HepG2 (cell line): ENCODE measurements at regions not wholly inside any gene's neighbourhood (a gene's known extent, or its start where the extent isn't known, plus 50 kb on each side); places are given as distances from the start of the nearest gene placed in this dataset.

Experiments used
- ATAC-seq: fragments of 200-7000 bp; cut with Tn5 transposase; 3 replicates; pipeline ENCODE4 v1.9.1; 2020; ENCODE audit warnings: mild to moderate bottlenecking, moderate library complexity
- BruUV-seq: library from RNA; stranded (reverse); fragments of 400-500 nt; replicated peaks from 2 replicates; lab custom pipeline; 2021; lab: Mats Ljungman, UMichigan
- CTCF ChIA-PET: fragments of 300-600 bp; formaldehyde crosslinking; extraction: SDS; loops from one replicate; lab custom pipeline; 2021; ENCODE audit warnings: low total read pairs, inconsistent platforms, low intra/inter-chr PET ratio; lab: Yijun Ruan, JAX
- POLR2A ChIA-PET: fragments of 350-600 bp; sonication (Branson Sonifier 250); formaldehyde crosslinking; loops from one replicate; lab custom pipeline; 2020; ENCODE audit warnings: antibody characterized with exemption, inconsistent platforms; lab: Yijun Ruan, JAX
- DNase-seq: peaks from one replicate; pipeline ENCODE4 v3.0.0-alpha.2; 2015; ENCODE audit warnings: low spot score
- FAIRE-seq: peaks from 3 replicates; lab custom pipeline; 2011; peaks lifted over from hg19 to GRCh38; lab: Jason Lieb, UNC
- H2AFZ ChIP-seq: one replicate; pipeline ENCODE4 v1.6.1; 2011; ENCODE audit warnings: low read length, inconsistent platforms
- H3K27ac ChIP-seq: fragments of 300-600 bp; 3 replicates; pipeline ENCODE4 v1.8.0; 2011; ENCODE audit warnings: mixed run types, mild to moderate bottlenecking, mixed read lengths, low read length, inconsistent platforms; ENCODE audit not compliant: insufficient read depth; ENCODE audit errors: extremely low read length
- H3K27me3 ChIP-seq, 2 experiments: fragments of 200-600 bp in 1 of 2; 2 replicates in 1 of 2; 3 replicates in 1 of 2; pipeline versions ENCODE4 v1.6.0 to v1.8.0; 2011; ENCODE audit warnings: low read length in 2 of 2, mild to moderate bottlenecking in 2 of 2, moderate library complexity in 2 of 2, inconsistent platforms in 1 of 2; ENCODE audit not compliant: insufficient read depth in 2 of 2, control insufficient read depth in 1 of 2
- H3K36me3 ChIP-seq, 2 experiments: fragments of 200-600 bp in 1 of 2; replicated peaks in 1 of 2; 2 replicates in 1 of 2; 3 replicates in 1 of 2; pipeline versions ENCODE4 v1.5.1 to v1.8.0; 2011; ENCODE audit warnings: low read length in 2 of 2, inconsistent platforms in 1 of 2; ENCODE audit not compliant: insufficient read depth in 2 of 2, control insufficient read depth in 1 of 2
- H3K4me1 ChIP-seq: 2 replicates; pipeline ENCODE4 v1.5.1; 2012; ENCODE audit warnings: low read length, inconsistent platforms; ENCODE audit not compliant: insufficient read depth
- H3K4me2 ChIP-seq: 2 replicates; pipeline ENCODE4 v1.6.0; 2011; ENCODE audit warnings: low read depth, low read length, inconsistent platforms
- H3K4me3 ChIP-seq, 3 experiments: fragments of 200-600 bp in 1 of 3; sonication (generic), shearing (Covaris generic) in 1 of 3; replicated peaks in 1 of 3; 2 replicates each; pipeline ENCODE4 v1.5.1; 2011 to 2016; ENCODE audit warnings: low read length in 3 of 3, inconsistent platforms in 2 of 3, low read depth in 2 of 3, mild to moderate bottlenecking in 2 of 3, control low read depth in 1 of 3, mixed read lengths in 1 of 3; ENCODE audit not compliant: insufficient read depth in 1 of 3
- H3K79me2 ChIP-seq: one replicate; pipeline ENCODE4 v1.6.1; 2011; ENCODE audit warnings: low read length, inconsistent platforms; ENCODE audit not compliant: insufficient read depth
- H3K9ac ChIP-seq: 2 replicates; pipeline ENCODE4 v1.6.0; 2011; ENCODE audit warnings: mild to moderate bottlenecking, low read depth, low read length, inconsistent platforms; ENCODE audit not compliant: insufficient read depth
- H3K9me3 ChIP-seq: 2 replicates; pipeline ENCODE4 v1.5.1; 2012; ENCODE audit warnings: mild to moderate bottlenecking, low read length
- H4K20me1 ChIP-seq: 2 replicates; pipeline ENCODE4 v1.6.0; 2011; ENCODE audit warnings: inconsistent platforms, mild to moderate bottlenecking, low read length, moderate library complexity; ENCODE audit not compliant: insufficient read depth
- AKAP8 ChIP-seq: sonication (generic); formaldehyde crosslinking; IDR thresholded peaks from 2 replicates; pipeline ENCODE4 v1.5.1; 2020; ENCODE audit warnings: mild to moderate bottlenecking, missing genetic modification reagents
- ATRX ChIP-seq: sonication (generic); formaldehyde crosslinking; IDR thresholded peaks from 2 replicates; pipeline ENCODE4 v1.4.0; 2020; ENCODE audit warnings: missing genetic modification reagents, borderline replicate concordance
- KLF15 ChIP-seq: sonication (generic); formaldehyde crosslinking; IDR thresholded peaks from 2 replicates; pipeline ENCODE4 v1.8.1; 2023; ENCODE audit warnings: borderline replicate concordance, mild to moderate bottlenecking, inconsistent platforms, missing genetic modification reagents, mixed read lengths
- PRMT3 ChIP-seq: sonication (generic); formaldehyde crosslinking; IDR thresholded peaks from 2 replicates; pipeline ENCODE4 v1.8.1; 2022; ENCODE audit warnings: low read depth, mild to moderate bottlenecking, moderate library complexity, missing genetic modification reagents, borderline replicate concordance
- STAT5B ChIP-seq: sonication (generic); formaldehyde crosslinking; IDR thresholded peaks from 2 replicates; pipeline ENCODE4 v1.4.0; 2020; ENCODE audit warnings: missing genetic modification reagents
- ZFP91 ChIP-seq: sonication (generic); formaldehyde crosslinking; IDR thresholded peaks from 2 replicates; pipeline ENCODE4 v1.9.0; 2022; ENCODE audit warnings: missing genetic modification reagents, mild to moderate bottlenecking, borderline replicate concordance
- ZNF337 ChIP-seq: sonication (generic); formaldehyde crosslinking; IDR thresholded peaks from 2 replicates; pipeline ENCODE4 v1.5.1; 2020; ENCODE audit warnings: missing genetic modification reagents, low read depth, mild to moderate bottlenecking, borderline replicate concordance
- ZNF496 ChIP-seq: sonication (generic); formaldehyde crosslinking; IDR thresholded peaks from 2 replicates; pipeline ENCODE4 v1.8.1; 2023; ENCODE audit warnings: mild to moderate bottlenecking, moderate library complexity, missing genetic modification reagents; ENCODE audit not compliant: insufficient replicate concordance
- ZNF503 ChIP-seq: sonication (generic); formaldehyde crosslinking; IDR thresholded peaks from 2 replicates; pipeline ENCODE4 v1.4.0; 2020; ENCODE audit warnings: missing genetic modification reagents
- ZNF563 ChIP-seq: sonication (generic); formaldehyde crosslinking; IDR thresholded peaks from 2 replicates; pipeline ENCODE4 v1.8.0; 2022; ENCODE audit warnings: mild to moderate bottlenecking, moderate library complexity, missing genetic modification reagents
- ZNF816 ChIP-seq: sonication (generic); formaldehyde crosslinking; IDR thresholded peaks from 2 replicates; pipeline ENCODE4 v1.8.0; 2022; ENCODE audit warnings: missing genetic modification reagents, mild to moderate bottlenecking, borderline replicate concordance
- ZSCAN20 ChIP-seq: sonication (generic); formaldehyde crosslinking; IDR thresholded peaks from 2 replicates; pipeline ENCODE4 v1.4.0; 2020; ENCODE audit warnings: missing genetic modification reagents, mild to moderate bottlenecking, borderline replicate concordance
- WGBS: methylation state at CpG from one replicate; pipeline ENCODE4 v1.1.6; 2017; ENCODE audit warnings: low lambda C conversion rate; 5-methylcytosine and 5-hydroxymethylcytosine counted together
- in situ Hi-C: cut with HindIII; loops from 2 replicates; pipeline ENCODE4 v1.10.0; 2017; ENCODE audit warnings: low pct_unique_long_range_greater_than_20kb; ENCODE audit not compliant: extremely low pct_ligation_motif_present
- intact Hi-C: fragments of 100-400 bp; cut with micrococcal nuclease; formaldehyde crosslinking; loops from one replicate; pipeline ENCODE4 v1.10.0; 2022; ENCODE audit not compliant: unreplicated experiment
- TF ChIP-seq, protein P1 (sequence below): sonication (generic); formaldehyde crosslinking; IDR thresholded peaks from 2 replicates; pipeline ENCODE4 v1.8.0; 2022; ENCODE audit warnings: missing genetic modification reagents, mild to moderate bottlenecking, moderate library complexity, borderline replicate concordance
- TF ChIP-seq, protein P2 (sequence below): sonication (generic); formaldehyde crosslinking; IDR thresholded peaks from 2 replicates; pipeline ENCODE4 v1.5.0; 2020; ENCODE audit warnings: missing genetic modification reagents, mild to moderate bottlenecking, borderline replicate concordance

DNA sequence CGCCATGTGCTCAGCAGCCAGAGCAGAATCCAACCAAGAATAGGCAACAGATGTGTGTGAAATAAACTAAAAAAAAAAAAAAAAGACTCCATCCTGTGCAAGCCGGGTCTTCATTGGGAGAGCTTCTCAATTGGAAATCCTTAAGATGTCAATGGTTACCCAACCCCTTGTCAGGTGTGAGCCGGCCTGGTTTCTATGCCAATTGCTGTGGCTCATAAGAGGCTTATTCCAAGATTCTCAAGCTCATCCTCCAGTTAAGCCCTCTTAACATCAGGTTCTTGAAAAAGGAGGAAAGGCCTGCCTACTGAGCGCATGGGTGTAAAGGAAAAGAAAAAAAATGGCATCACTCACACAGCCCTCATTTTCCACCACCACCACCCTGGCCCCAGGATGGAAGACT lies 1084.6 kb downstream of the UQCRFS1 start (continued):
- TF ChIP-seq STAT5B (CRISPR knock-in tag), result no peak
- no peak for TF ChIP-seq ZSCAN20 (CRISPR knock-in tag)
- TF ChIP-seq, protein P1, sequence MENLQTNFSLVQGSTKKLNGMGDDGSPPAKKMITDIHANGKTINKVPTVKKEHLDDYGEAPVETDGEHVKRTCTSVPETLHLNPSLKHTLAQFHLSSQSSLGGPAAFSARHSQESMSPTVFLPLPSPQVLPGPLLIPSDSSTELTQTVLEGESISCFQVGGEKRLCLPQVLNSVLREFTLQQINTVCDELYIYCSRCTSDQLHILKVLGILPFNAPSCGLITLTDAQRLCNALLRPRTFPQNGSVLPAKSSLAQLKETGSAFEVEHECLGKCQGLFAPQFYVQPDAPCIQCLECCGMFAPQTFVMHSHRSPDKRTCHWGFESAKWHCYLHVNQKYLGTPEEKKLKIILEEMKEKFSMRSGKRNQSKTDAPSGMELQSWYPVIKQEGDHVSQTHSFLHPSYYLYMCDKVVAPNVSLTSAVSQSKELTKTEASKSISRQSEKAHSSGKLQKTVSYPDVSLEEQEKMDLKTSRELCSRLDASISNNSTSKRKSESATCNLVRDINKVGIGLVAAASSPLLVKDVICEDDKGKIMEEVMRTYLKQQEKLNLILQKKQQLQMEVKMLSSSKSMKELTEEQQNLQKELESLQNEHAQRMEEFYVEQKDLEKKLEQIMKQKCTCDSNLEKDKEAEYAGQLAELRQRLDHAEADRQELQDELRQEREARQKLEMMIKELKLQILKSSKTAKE (CRISPR knock-in tag), result no peak
- TF ChIP-seq ZNF337 (CRISPR knock-in tag), result no peak
- TF ChIP-seq ATRX (CRISPR knock-in tag), result no peak

GRCh38 chr19:28126135-28126898 lies 1086.6 kb downstream of the UQCRFS1 start:
- Histone ChIP-seq H3K4me2 (no peak overlapping the region), H3K27me3 (no peaks in the 10 kb centered on the region), H2AFZ (no peak overlapping the region), H3K36me3 (no peaks in the 10 kb centered on the region), H3K79me2 (no peaks in the 10 kb centered on the region), H3K9ac (no peak overlapping the region), H4K20me1 (no peaks in the 10 kb centered on the region), H3K9me3 (peaks cover 89% of the 10 kb centered on the region), H3K27ac (no peak overlapping the region), H3K4me1 (no peaks in the 10 kb centered on the region), H3K4me3 (no peak overlapping the region)
- ChIA-PET CTCF (no interaction called here), POLR2A (no interaction called here)
- no TSS peak for BruUV-seq
- DNase-seq (no peak), FAIRE-seq (no peak), ATAC-seq (no peak)
- intact Hi-C loops, result loop anchor here (10.0 kb wide), 1 partner anchor 328 kb away; no protein-coding TSS in a partner anchor
- 40% methylated on average over 2 of the region's 2 CpGs for WGBS
- in situ Hi-C loops, result no loop called here
- no peak for TF ChIP-seq ZNF503 (CRISPR knock-in tag)
- no peak for TF ChIP-seq PRMT3 (CRISPR knock-in tag)
- no peak for TF ChIP-seq ZFP91 (CRISPR knock-in tag)
- no peak for TF ChIP-seq KLF15
- no peak for TF ChIP-seq ZNF816
- TF ChIP-seq ZNF563 (CRISPR knock-in tag), result no peak
- no peak for TF ChIP-seq AKAP8 (CRISPR knock-in tag)
- TF ChIP-seq, protein P2, sequence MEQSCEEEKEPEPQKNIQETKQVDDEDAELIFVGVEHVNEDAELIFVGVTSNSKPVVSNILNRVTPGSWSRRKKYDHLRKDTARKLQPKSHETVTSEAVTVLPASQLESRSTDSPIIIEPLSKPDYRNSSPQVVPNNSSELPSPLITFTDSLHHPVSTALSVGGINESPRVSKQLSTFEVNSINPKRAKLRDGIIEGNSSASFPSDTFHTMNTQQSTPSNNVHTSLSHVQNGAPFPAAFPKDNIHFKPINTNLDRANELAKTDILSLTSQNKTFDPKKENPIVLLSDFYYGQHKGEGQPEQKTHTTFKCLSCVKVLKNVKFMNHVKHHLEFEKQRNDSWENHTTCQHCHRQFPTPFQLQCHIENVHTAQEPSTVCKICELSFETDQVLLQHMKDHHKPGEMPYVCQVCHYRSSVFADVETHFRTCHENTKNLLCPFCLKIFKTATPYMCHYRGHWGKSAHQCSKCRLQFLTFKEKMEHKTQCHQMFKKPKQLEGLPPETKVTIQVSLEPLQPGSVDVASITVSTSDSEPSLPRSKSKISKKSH, result no peak
- no peak for TF ChIP-seq ZNF496 (CRISPR knock-in tag)
